Testis (tissue), 2 donors: ENCODE measurements at regions not wholly inside any gene's neighbourhood (a gene's known extent, or its start where the extent isn't known, plus 50 kb on each side); places are given as distances from the start of the nearest gene placed in this dataset.

Experiments
- DNase-seq: peaks from one replicate; pipeline ENCODE4 v3.0.0-alpha.2; 2019
- H3K27ac ChIP-seq, 2 donors: fragments of 200-600 bp; sonication (generic); one replicate each; pipeline ENCODE4 v1.5.1; 2019
- H3K27me3 ChIP-seq: fragments of 200-600 bp; sonication (generic); one replicate; pipeline ENCODE4 v1.5.1; 2019
- H3K36me3 ChIP-seq: fragments of 200-600 bp; sonication (generic); one replicate; pipeline ENCODE4 v1.5.1; 2017; ENCODE audit warnings: low read depth; ENCODE audit errors: missing control alignments
- H3K4me1 ChIP-seq: fragments of 200-600 bp; sonication (generic); one replicate; pipeline ENCODE4 v1.5.1; 2019
- H3K4me3 ChIP-seq, 2 donors: fragments of 200-600 bp; sonication (generic); one replicate each; pipeline ENCODE4 v1.5.1; 2017 to 2019
- H3K9me3 ChIP-seq: fragments of 200-600 bp; sonication (generic); one replicate; pipeline ENCODE4 v1.5.1; 2017
- CTCF ChIP-seq, 3 experiments: fragments of 450-650 bp in 2 of 3; fragments of 200-600 bp in 1 of 3; sonication (generic) in 1 of 3; IDR thresholded peaks; one replicate each; pipeline ENCODE4 v1.5.1; 2016 to 2019; ENCODE audit warnings: antibody characterized with exemption in 3 of 3, mild to moderate bottlenecking in 2 of 3, moderate library complexity in 1 of 3
- POLR2A ChIP-seq: fragments of 450-650 bp; IDR thresholded peaks from one replicate; pipeline ENCODE4 v1.6.1; 2017; ENCODE audit warnings: antibody characterized with exemption, mild to moderate bottlenecking, moderate library complexity
- WGBS, 2 donors: methylation state at CpG; one replicate each; pipeline ENCODE4 v1.1.5; 2018; 5-methylcytosine and 5-hydroxymethylcytosine counted together
- intact Hi-C: fragments of 100-400 bp; cut with DNase I; formaldehyde crosslinking; loops from one replicate; pipeline ENCODE4 v1.15.1; 2023; ENCODE audit warnings: low total_unique reads

- no peak overlapping the region for H3K4me3 ChIP-seq
- no peaks in the 10 kb centered on the region for H3K27me3 ChIP-seq
- 87 to 92% methylated on average over 1 of the region's 1 CpG for WGBS, 2 donors
- DNase-seq, result no peak
- H3K36me3 ChIP-seq, result no peaks in the 10 kb centered on the region
- H3K27ac ChIP-seq, result no peak overlapping the region
- TF ChIP-seq CTCF (IDR thresholded peaks at IDR 0.05), result no peak
- TF ChIP-seq POLR2A, result no peak
- no peaks in the 10 kb centered on the region for H3K4me1 ChIP-seq
- intact Hi-C loops, result no loop called here
- no peaks in the 10 kb centered on the region for H3K9me3 ChIP-seq
These were observed 248.2 kb upstream of the SLC39A10 start for GRCh38 chr2:195408811-195409210.

- Histone ChIP-seq H3K4me1 (no peaks in the 10 kb centered on the region), H3K36me3 (no peaks in the 10 kb centered on the region), H3K9me3 (no peaks in the 10 kb centered on the region), H3K27me3 (no peaks in the 10 kb centered on the region), H3K27ac (no peak overlapping the region), H3K4me3 (no peak overlapping the region)
- WGBS, 2 donors, result 58 to 67% methylated on average over 3 of the region's 3 CpGs
- DNase-seq, result no peak
- intact Hi-C loops, result no loop called here
- TF ChIP-seq CTCF (IDR thresholded peaks at IDR 0.05), result no peak
- no peak for TF ChIP-seq POLR2A
These were observed 248.8 kb upstream of the SLC39A10 start for GRCh38 chr2:195408196-195408595.

GRCh38 chr2:195407783-195408182 lies 249.2 kb upstream of the SLC39A10 start:
- Histone ChIP-seq H3K9me3 (no peaks in the 10 kb centered on the region), H3K27ac (no peak overlapping the region), H3K36me3 (no peaks in the 10 kb centered on the region), H3K4me1 (no peaks in the 10 kb centered on the region), H3K27me3 (no peaks in the 10 kb centered on the region), H3K4me3 (no peak overlapping the region)
- intact Hi-C loops, result no loop called here
- WGBS, 2 donors, result 62 to 76% methylated on average over 3 of the region's 3 CpGs
- no peak for DNase-seq
- TF ChIP-seq POLR2A, result no peak
- TF ChIP-seq CTCF (IDR thresholded peaks at IDR 0.05), result no peak

GRCh38 chr2:195406886-195407603 lies 250.0 kb upstream of the SLC39A10 start:
- Histone ChIP-seq H3K4me1 (no peaks in the 10 kb centered on the region), H3K4me3 (no peak overlapping the region), H3K27ac (no peak overlapping the region), H3K27me3 (no peaks in the 10 kb centered on the region), H3K9me3 (no peaks in the 10 kb centered on the region), H3K36me3 (no peaks in the 10 kb centered on the region)
- WGBS, 2 donors, result 65 to 69% methylated on average over 13 of the region's 13 CpGs
- peak; percentile 30 for DNase-seq
- TF ChIP-seq POLR2A, result no peak
- TF ChIP-seq CTCF (IDR thresholded peaks at IDR 0.05), result no peak
- intact Hi-C loops, result no loop called here

GRCh38 chr2:195404651-195405050 lies 252.4 kb upstream of the SLC39A10 start:
- H3K27ac ChIP-seq, result no peak overlapping the region
- WGBS, 2 donors, result 73% methylated on average over 2 of the region's 2 CpGs
- H3K4me1 ChIP-seq, result no peaks in the 10 kb centered on the region
- H3K27me3 ChIP-seq, result no peaks in the 10 kb centered on the region
- no peaks in the 10 kb centered on the region for H3K9me3 ChIP-seq
- H3K36me3 ChIP-seq, result no peaks in the 10 kb centered on the region
- no peak overlapping the region for H3K4me3 ChIP-seq
- no peak for DNase-seq
- intact Hi-C loops, result no loop called here
- TF ChIP-seq POLR2A (no peak), CTCF (IDR thresholded peaks at IDR 0.05) (no peak)
